ENCODE measurements at regions not wholly inside any gene's neighbourhood (a gene's known extent, or its start where the extent isn't known, plus 50 kb on each side); places are given as distances from the start of the nearest gene placed in this dataset.

- H3K4me3 Mint-ChIP-seq: no peak overlapping the region
- no peaks in the 10 kb centered on the region for H3K27me3 Mint-ChIP-seq (ENCODE audit: insufficient read depth)
- H3K36me3 Mint-ChIP-seq (ENCODE audit: low read depth): no peaks in the 10 kb centered on the region
- H3K9me3 Mint-ChIP-seq: no peaks in the 10 kb centered on the region
- H3K27ac Mint-ChIP-seq: no peak overlapping the region
- no peaks in the 10 kb centered on the region for H3K4me1 Mint-ChIP-seq (ENCODE audit: low read depth)
- DNase-seq: no peak
- TF ChIP-seq, protein P1, sequence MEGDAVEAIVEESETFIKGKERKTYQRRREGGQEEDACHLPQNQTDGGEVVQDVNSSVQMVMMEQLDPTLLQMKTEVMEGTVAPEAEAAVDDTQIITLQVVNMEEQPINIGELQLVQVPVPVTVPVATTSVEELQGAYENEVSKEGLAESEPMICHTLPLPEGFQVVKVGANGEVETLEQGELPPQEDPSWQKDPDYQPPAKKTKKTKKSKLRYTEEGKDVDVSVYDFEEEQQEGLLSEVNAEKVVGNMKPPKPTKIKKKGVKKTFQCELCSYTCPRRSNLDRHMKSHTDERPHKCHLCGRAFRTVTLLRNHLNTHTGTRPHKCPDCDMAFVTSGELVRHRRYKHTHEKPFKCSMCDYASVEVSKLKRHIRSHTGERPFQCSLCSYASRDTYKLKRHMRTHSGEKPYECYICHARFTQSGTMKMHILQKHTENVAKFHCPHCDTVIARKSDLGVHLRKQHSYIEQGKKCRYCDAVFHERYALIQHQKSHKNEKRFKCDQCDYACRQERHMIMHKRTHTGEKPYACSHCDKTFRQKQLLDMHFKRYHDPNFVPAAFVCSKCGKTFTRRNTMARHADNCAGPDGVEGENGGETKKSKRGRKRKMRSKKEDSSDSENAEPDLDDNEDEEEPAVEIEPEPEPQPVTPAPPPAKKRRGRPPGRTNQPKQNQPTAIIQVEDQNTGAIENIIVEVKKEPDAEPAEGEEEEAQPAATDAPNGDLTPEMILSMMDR (IDR thresholded peaks at IDR 0.05): no peak
These were observed 82.2 kb upstream of the SCIN start for GRCh38 chr7:12488341-12488740.

- Mint-ChIP-seq H3K4me3 (no peak overlapping the region), H3K27me3 (ENCODE audit: insufficient read depth) (no peaks in the 10 kb centered on the region)
These were observed 80.3 kb upstream of the SCIN start for GRCh38 chr7:12490107-12490688.

DNA sequence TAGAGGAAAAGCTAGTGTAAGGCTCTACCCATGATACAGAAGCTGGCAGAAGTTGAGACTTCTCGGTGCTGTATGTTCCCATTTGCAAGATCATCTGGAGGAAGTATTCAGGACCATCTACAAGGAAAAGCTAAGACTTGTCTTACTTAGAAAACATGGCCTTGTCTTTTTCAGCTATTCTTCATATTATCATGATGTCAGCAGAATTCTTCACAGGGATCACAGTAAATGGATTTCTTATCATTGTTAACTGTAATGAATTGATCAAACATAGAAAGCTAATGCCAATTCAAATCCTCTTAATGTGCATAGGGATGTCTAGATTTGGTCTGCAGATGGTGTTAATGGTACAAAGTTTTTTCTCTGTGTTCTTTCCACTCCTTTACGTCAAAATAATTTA lies 79.6 kb upstream of the SCIN start:
- Mint-ChIP-seq H3K27me3 (ENCODE audit: insufficient read depth) (no peaks in the 10 kb centered on the region), H3K36me3 (ENCODE audit: low read depth) (no peaks in the 10 kb centered on the region), H3K4me1 (ENCODE audit: low read depth) (peaks cover 7% of the 10 kb centered on the region), H3K9me3 (no peaks in the 10 kb centered on the region), H3K4me3 (no peak overlapping the region), H3K27ac (no peak overlapping the region)
- TF ChIP-seq, protein P1 (IDR thresholded peaks at IDR 0.05): no peak
- DNase-seq: no peak

More at GRCh38 chr7:12490107-12490688, 80.3 kb upstream of the SCIN start:
- Mint-ChIP-seq H3K36me3 (ENCODE audit: low read depth) (no peaks in the 10 kb centered on the region), H3K4me1 (ENCODE audit: low read depth) (peaks cover 7% of the 10 kb centered on the region), H3K27ac (no peak overlapping the region), H3K9me3 (no peaks in the 10 kb centered on the region)
- TF ChIP-seq, protein P1 (IDR thresholded peaks at IDR 0.05): peak; percentile 81
- peak; percentile 7 for DNase-seq

GRCh38 chr7:12491526-12491925 lies 79.0 kb upstream of the SCIN start:
- TF ChIP-seq, protein P1 (IDR thresholded peaks at IDR 0.05): no peak
- H3K4me3 Mint-ChIP-seq: no peak overlapping the region
- DNase-seq: no peak
- peaks cover 7% of the 10 kb centered on the region for H3K4me1 Mint-ChIP-seq (ENCODE audit: low read depth)
- H3K27ac Mint-ChIP-seq: no peak overlapping the region
- H3K27me3 Mint-ChIP-seq (ENCODE audit: insufficient read depth): no peaks in the 10 kb centered on the region
- no peaks in the 10 kb centered on the region for H3K9me3 Mint-ChIP-seq
- H3K36me3 Mint-ChIP-seq (ENCODE audit: low read depth): no peaks in the 10 kb centered on the region

DNA sequence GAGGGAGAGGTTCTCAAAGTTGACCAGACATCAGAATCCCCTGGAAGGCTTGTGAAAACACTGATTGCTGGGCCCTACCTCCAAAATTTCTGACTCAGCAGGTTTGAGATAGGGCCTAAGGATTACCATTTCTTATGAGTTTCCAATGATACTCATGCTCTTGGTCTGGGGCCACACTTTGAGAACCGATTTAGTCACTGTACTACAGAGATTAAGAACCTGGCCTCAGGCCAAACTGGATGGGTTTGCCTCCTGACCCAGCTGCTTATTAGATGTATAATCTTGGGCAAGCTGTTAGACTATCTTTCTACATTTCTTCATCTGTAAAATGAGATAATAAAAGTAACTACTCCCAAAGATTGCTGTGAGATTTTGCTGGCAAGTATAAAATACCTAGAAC lies 77.1 kb upstream of the SCIN start:
- no peak overlapping the region for H3K27ac Mint-ChIP-seq
- TF ChIP-seq, protein P1 (IDR thresholded peaks at IDR 0.05): no peak

More for the DNA sequence above, 77.1 kb upstream of the SCIN start:
- no peaks in the 10 kb centered on the region for H3K36me3 Mint-ChIP-seq (ENCODE audit: low read depth)
- no peak overlapping the region for H3K4me3 Mint-ChIP-seq
- peaks cover 13% of the 10 kb centered on the region for H3K4me1 Mint-ChIP-seq (ENCODE audit: low read depth)
- H3K27me3 Mint-ChIP-seq (ENCODE audit: insufficient read depth): no peaks in the 10 kb centered on the region; the same call in 1 of the 2 replicates
- no peaks in the 10 kb centered on the region; the same call in 1 of the 2 replicates for H3K9me3 Mint-ChIP-seq
- no peak for DNase-seq

All from HFFc6 (cell line).